ENCODE measurements at regions not wholly inside any gene's neighbourhood (a gene's known extent, or its start where the extent isn't known, plus 50 kb on each side); places are given as distances from the start of the nearest gene placed in this dataset.

- intact Hi-C loops (cut with micrococcal nuclease; ENCODE audit: unreplicated experiment) (no loop called here), in situ Hi-C loops (cut with HindIII; ENCODE audit: low pct_unique_long_range_greater_than_20kb, low sequenced_read_pairs) (no loop called here)
- H3K4me1 ChIP-seq (ENCODE audit: control insufficient read depth, insufficient read depth, low read length), result no peaks in the 10 kb centered on the region
- H3K4me3 ChIP-seq (ENCODE audit: low read depth in 2 of 2, low read length in 2 of 2), result no peak overlapping the region
- H3K36me3 ChIP-seq (ENCODE audit: control insufficient read depth, insufficient read depth, low read length), result no peaks in the 10 kb centered on the region
- no peak overlapping the region for H3K27ac ChIP-seq (ENCODE audit: low read length)
- DNase-seq (ENCODE audit: low read depth, low spot score), result no peak
- CTCF ChIA-PET, result no interaction called here
- H3K9me3 ChIP-seq (ENCODE audit: control insufficient read depth, insufficient read depth, low read depth, low read length), result no peaks in the 10 kb centered on the region
- BruUV-seq (replicated peaks), result no TSS peak
- TF ChIP-seq SIN3A (IDR thresholded peaks at IDR 0.05; ENCODE audit: borderline replicate concordance, insufficient read depth, low read depth, low read length) (no peak), TCF7L2 (IDR thresholded peaks at IDR 0.05; ENCODE audit: low read depth, low read length) (no peak), CTCF (IDR thresholded peaks at IDR 0.05) (no peak), POLR2AphosphoS5 (IDR thresholded peaks at IDR 0.05; ENCODE audit: low read depth, low read length) (no peak), REST (IDR thresholded peaks at IDR 0.05; ENCODE audit: insufficient read depth in 1 of 2, low read depth in 2 of 2, low read length in 1 of 2) (no peak)
- H3K27me3 ChIP-seq (ENCODE audit: control insufficient read depth, insufficient read depth, low read length), result no peaks in the 10 kb centered on the region
- no peak for ATAC-seq
- POLR2A ChIA-PET, result no interaction called here
Observed at GRCh38 chrX:97844161-97844560, 960.5 kb downstream of the RPA4 start.

- H3K4me3 ChIP-seq (ENCODE audit: low read depth in 2 of 2, low read length in 2 of 2), result no peak overlapping the region
- in situ Hi-C loops (cut with HindIII; ENCODE audit: low pct_unique_long_range_greater_than_20kb, low sequenced_read_pairs), result no loop called here
- ATAC-seq, result no peak
- ChIA-PET CTCF (no interaction called here), POLR2A (no interaction called here)
- H3K27ac ChIP-seq (ENCODE audit: low read length), result no peak overlapping the region
- no peaks in the 10 kb centered on the region for H3K27me3 ChIP-seq (ENCODE audit: control insufficient read depth, insufficient read depth, low read length)
- no peak for DNase-seq (ENCODE audit: low read depth, low spot score)
- no peaks in the 10 kb centered on the region for H3K36me3 ChIP-seq (ENCODE audit: control insufficient read depth, insufficient read depth, low read length)
- no peaks in the 10 kb centered on the region for H3K9me3 ChIP-seq (ENCODE audit: control insufficient read depth, insufficient read depth, low read depth, low read length)
- no TSS peak for BruUV-seq (replicated peaks)
- no peaks in the 10 kb centered on the region for H3K4me1 ChIP-seq (ENCODE audit: control insufficient read depth, insufficient read depth, low read length)
- intact Hi-C loops (cut with micrococcal nuclease; ENCODE audit: unreplicated experiment), result no loop called here
- no peak for TF ChIP-seq SIN3A (IDR thresholded peaks at IDR 0.05; ENCODE audit: borderline replicate concordance, insufficient read depth, low read depth, low read length)
- TF ChIP-seq CTCF (IDR thresholded peaks at IDR 0.05), result no peak
- no peak for TF ChIP-seq REST (IDR thresholded peaks at IDR 0.05; ENCODE audit: insufficient read depth in 1 of 2, low read depth in 2 of 2, low read length in 1 of 2)
- TF ChIP-seq TCF7L2 (IDR thresholded peaks at IDR 0.05; ENCODE audit: low read depth, low read length), result no peak
- no peak for TF ChIP-seq POLR2AphosphoS5 (IDR thresholded peaks at IDR 0.05; ENCODE audit: low read depth, low read length)
Observed at GRCh38 chrX:97844943-97845342, 961.2 kb downstream of the RPA4 start.
